Gastrocnemius medialis (tissue), 4 donors: ENCODE measurements at regions not wholly inside any gene's neighbourhood (a gene's known extent, or its start where the extent isn't known, plus 50 kb on each side); places are given as distances from the start of the nearest gene placed in this dataset.
A peak's percentile ranks its signal among the peaks of the same experiment; 100 is the strongest.

Source experiments
- ATAC-seq, 2 donors: fragments of 150-250 bp; one replicate each; pipeline ENCODE4 v1.9.1; 2016
- DNase-seq, 2 donors: peaks; one replicate each; pipeline ENCODE4 v3.0.0-alpha.2; 2019
- H3K27ac ChIP-seq, 4 donors: fragments of 200-600 bp; sonication (generic); 1 replicate in 1 of 4; 2 replicates in 3 of 4; pipeline ENCODE4 v1.5.1; 2016 to 2018; ENCODE audit warnings: mild to moderate bottlenecking in 2 of 4, moderate library complexity in 1 of 4
- H3K27me3 ChIP-seq, 3 donors: fragments of 200-600 bp; sonication (generic) in 2 of 3; 1 replicate in 1 of 3; 2 replicates in 2 of 3; pipeline versions ENCODE4 v1.5.1 to v1.6.0; 2016 to 2019; ENCODE audit warnings: mild to moderate bottlenecking in 1 of 3, moderate library complexity in 1 of 3
- H3K36me3 ChIP-seq, 2 donors: fragments of 200-600 bp; sonication (generic) in 1 of 2; one replicate each; pipeline ENCODE4 v1.5.1; 2017 to 2018
- H3K4me1 ChIP-seq, 2 donors: fragments of 200-600 bp; sonication (generic) in 1 of 2; one replicate each; pipeline ENCODE4 v1.5.1; 2016 to 2017; ENCODE audit warnings: mild to moderate bottlenecking in 2 of 2
- H3K4me3 ChIP-seq, 4 donors: fragments of 200-600 bp; sonication (generic) in 3 of 4; 1 replicate in 1 of 4; 2 replicates in 3 of 4; pipeline ENCODE4 v1.5.1; 2016 to 2019; ENCODE audit warnings: mild to moderate bottlenecking in 2 of 4
- H3K9me3 ChIP-seq, 3 donors: fragments of 200-600 bp; sonication (generic) in 2 of 3; 1 replicate in 1 of 3; 2 replicates in 2 of 3; pipeline ENCODE4 v1.5.1; 2016 to 2019
- POLR2A ChIP-seq, 2 donors: fragments of 450-650 bp; IDR thresholded peaks; one replicate each; pipeline ENCODE4 v1.6.1; 2017; ENCODE audit warnings: antibody characterized with exemption in 2 of 2, mild to moderate bottlenecking in 2 of 2, moderate library complexity in 2 of 2
- in situ Hi-C, 4 donors: fragments of 200-750 bp; cut with MboI; loops; one replicate each; pipeline versions ENCODE4 v1.15.0 to v1.8.0; 2017; ENCODE audit warnings: low sequenced_read_pairs in 4 of 4
- intact Hi-C: fragments of 100-400 bp; cut with DNase I; formaldehyde crosslinking; loops from one replicate; pipeline ENCODE4 v1.15.1; 2023; ENCODE audit warnings: low total_unique reads
- TF ChIP-seq, protein P1 (sequence below), 5 experiments: fragments of 450-650 bp in 3 of 5; fragments of 200-600 bp in 2 of 5; sonication (generic) in 2 of 5; IDR thresholded peaks in 4 of 5; conservative IDR thresholded peaks in 1 of 5; 1 replicate in 4 of 5; 2 replicates in 1 of 5; pipeline ENCODE4 v1.5.1; 2016 to 2019; ENCODE audit warnings: antibody characterized with exemption in 5 of 5, mild to moderate bottlenecking in 3 of 5, moderate library complexity in 3 of 5

DNA sequence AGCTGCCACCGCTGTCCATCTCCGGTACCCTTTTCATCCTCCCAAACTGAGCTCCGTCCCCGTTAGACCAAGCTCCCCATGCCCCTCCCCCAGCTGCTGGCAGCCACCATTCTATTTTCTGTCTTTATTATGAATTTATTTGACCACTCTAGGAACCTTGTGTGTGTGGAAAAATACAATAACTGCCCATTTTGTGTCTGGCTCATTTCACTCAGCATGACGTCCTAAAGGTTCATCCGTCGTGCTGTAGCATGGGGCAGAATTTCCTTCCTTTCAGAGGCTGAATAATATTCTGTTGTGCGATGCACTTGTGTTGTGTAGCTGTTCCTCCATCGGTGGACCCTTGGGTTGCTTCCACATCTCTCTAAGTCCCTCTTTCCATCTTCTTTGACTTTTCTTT is 263.1 kb downstream of the SEC14L1 start:
- no peak for DNase-seq
- no peak for ATAC-seq
- no peaks in the 10 kb centered on the region for H3K9me3 ChIP-seq
- peak overlapping the region in 2 of 4 donors; percentile 38 to 46 for H3K27ac ChIP-seq
- peaks cover 24 to 55% of the 10 kb centered on the region in 2 donors for H3K4me1 ChIP-seq
- H3K27me3 ChIP-seq = no peaks in the 10 kb centered on the region
- no peak for TF ChIP-seq POLR2A (IDR thresholded peaks at IDR 0.05)
- TF ChIP-seq, protein P1, sequence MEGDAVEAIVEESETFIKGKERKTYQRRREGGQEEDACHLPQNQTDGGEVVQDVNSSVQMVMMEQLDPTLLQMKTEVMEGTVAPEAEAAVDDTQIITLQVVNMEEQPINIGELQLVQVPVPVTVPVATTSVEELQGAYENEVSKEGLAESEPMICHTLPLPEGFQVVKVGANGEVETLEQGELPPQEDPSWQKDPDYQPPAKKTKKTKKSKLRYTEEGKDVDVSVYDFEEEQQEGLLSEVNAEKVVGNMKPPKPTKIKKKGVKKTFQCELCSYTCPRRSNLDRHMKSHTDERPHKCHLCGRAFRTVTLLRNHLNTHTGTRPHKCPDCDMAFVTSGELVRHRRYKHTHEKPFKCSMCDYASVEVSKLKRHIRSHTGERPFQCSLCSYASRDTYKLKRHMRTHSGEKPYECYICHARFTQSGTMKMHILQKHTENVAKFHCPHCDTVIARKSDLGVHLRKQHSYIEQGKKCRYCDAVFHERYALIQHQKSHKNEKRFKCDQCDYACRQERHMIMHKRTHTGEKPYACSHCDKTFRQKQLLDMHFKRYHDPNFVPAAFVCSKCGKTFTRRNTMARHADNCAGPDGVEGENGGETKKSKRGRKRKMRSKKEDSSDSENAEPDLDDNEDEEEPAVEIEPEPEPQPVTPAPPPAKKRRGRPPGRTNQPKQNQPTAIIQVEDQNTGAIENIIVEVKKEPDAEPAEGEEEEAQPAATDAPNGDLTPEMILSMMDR (IDR thresholded peaks at IDR 0.05 in 4 of 5, conservative IDR thresholded peaks at IDR 0.05 in 1 of 5) = no peak
- intact Hi-C loops = no loop called here
- no peak overlapping the region for H3K4me3 ChIP-seq
- in situ Hi-C loops = no loop called here
- peaks cover 0 to 9% of the 10 kb centered on the region in 2 donors for H3K36me3 ChIP-seq

DNA sequence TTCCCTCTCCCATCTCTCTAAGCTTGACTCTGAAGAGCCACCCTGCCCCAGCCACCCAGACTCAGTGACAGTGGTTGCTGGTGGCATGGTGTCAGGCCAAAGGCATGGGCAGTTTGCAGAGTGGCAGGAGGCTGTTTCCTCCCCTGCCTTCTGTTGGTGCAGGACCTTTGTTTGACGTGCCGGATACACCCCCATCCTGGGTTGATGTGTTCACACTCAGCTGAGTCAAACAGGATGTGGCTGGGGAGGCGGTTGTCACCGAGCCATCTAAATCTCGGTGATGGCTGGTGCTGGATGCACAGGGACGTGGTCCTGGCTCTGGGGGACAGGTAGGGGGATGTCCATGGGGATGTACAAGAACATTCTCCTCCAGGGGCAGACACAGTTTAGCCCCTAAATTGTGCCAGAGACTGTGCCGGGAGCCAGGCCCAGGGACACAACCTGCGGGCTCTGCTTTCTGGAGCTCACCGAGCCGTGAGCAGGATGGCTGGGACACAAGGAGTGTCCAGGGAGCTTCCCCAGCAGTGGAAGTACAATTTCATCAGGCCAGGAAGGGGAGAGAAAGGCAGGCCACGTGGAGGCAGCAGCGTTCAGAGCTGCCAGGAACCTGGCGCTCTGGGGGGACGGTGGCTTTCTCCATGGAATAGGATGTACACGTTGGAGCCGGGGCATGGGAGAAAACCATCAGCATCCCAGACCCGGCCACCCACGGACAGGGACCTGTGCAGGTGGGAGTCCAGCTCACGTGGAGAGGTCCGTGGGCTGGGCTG is 264.2 kb downstream of the SEC14L1 start:
- ATAC-seq (peak in 1 of 2 donors; percentile 42), DNase-seq (no peak)
- in situ Hi-C loops (no loop called here), intact Hi-C loops (no loop called here)
- H3K9me3 ChIP-seq = no peaks in the 10 kb centered on the region
- peaks cover 0 to 9% of the 10 kb centered on the region in 2 donors for H3K36me3 ChIP-seq
- H3K4me1 ChIP-seq = peaks cover 28 to 56% of the 10 kb centered on the region in 2 donors
- no peaks in the 10 kb centered on the region for H3K27me3 ChIP-seq
- TF ChIP-seq POLR2A (IDR thresholded peaks at IDR 0.05) = no peak
- TF ChIP-seq, protein P1 (IDR thresholded peaks at IDR 0.05 in 4 of 5, conservative IDR thresholded peaks at IDR 0.05 in 1 of 5) = no peak
- peak overlapping the region; percentile 34 to 63 (median 52) for H3K27ac ChIP-seq
- H3K4me3 ChIP-seq = no peak overlapping the region

DNA sequence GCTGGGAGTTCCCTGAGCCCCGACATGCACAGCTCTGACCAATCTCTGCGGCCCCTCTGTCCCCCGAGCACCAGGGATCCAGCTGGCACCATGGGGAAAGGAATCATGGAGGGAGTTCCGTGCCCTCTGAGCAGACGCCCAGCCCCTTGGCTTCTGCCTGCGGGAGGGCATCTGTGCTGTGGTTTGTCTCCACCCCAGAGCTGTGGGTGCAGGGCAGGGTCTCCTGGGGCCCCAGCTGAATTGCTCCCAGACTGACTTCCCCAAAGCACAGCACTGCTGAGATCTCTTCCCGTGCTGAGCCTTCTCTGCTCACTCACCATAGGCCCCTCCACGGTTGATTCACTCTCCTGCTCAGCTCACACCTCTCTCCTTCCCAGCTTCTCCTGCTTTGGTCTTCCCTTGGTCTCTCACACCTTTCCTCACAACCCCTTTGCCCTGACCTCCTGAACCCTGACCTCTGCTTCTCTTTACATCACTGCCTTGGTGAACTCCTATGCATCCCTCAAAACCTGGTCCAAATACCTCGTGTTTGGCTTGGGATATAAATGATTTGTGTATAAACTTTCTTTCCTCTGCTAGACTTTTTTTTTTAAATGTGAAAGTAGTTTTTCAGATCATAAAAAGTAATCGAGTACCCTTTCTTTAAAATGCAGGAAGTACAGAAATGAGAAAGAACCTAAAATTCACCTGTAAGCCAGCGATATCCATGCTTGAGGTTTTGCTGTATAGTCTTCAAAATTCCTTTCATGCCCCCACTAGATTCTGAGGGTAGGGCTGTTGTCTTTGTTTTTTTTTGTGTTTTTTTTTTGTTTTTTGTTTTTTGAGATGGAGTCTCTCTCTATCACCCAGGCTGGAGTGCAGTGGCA is 265.3 kb downstream of the SEC14L1 start:
- no peaks in the 10 kb centered on the region for H3K27me3 ChIP-seq
- ATAC-seq (no peak), DNase-seq (no peak)
- H3K4me3 ChIP-seq = no peak overlapping the region
- intact Hi-C loops (no loop called here), in situ Hi-C loops (no loop called here)
- H3K9me3 ChIP-seq = no peaks in the 10 kb centered on the region
- TF ChIP-seq, protein P1 (IDR thresholded peaks at IDR 0.05 in 4 of 5, conservative IDR thresholded peaks at IDR 0.05 in 1 of 5) = no peak
- no peak for TF ChIP-seq POLR2A (IDR thresholded peaks at IDR 0.05)
- H3K4me1 ChIP-seq = peaks cover 26 to 55% of the 10 kb centered on the region in 2 donors
- peaks cover 0 to 9% of the 10 kb centered on the region in 2 donors for H3K36me3 ChIP-seq
- H3K27ac ChIP-seq = peak overlapping the region in 2 of 4 donors; percentile 46 to 63

DNA sequence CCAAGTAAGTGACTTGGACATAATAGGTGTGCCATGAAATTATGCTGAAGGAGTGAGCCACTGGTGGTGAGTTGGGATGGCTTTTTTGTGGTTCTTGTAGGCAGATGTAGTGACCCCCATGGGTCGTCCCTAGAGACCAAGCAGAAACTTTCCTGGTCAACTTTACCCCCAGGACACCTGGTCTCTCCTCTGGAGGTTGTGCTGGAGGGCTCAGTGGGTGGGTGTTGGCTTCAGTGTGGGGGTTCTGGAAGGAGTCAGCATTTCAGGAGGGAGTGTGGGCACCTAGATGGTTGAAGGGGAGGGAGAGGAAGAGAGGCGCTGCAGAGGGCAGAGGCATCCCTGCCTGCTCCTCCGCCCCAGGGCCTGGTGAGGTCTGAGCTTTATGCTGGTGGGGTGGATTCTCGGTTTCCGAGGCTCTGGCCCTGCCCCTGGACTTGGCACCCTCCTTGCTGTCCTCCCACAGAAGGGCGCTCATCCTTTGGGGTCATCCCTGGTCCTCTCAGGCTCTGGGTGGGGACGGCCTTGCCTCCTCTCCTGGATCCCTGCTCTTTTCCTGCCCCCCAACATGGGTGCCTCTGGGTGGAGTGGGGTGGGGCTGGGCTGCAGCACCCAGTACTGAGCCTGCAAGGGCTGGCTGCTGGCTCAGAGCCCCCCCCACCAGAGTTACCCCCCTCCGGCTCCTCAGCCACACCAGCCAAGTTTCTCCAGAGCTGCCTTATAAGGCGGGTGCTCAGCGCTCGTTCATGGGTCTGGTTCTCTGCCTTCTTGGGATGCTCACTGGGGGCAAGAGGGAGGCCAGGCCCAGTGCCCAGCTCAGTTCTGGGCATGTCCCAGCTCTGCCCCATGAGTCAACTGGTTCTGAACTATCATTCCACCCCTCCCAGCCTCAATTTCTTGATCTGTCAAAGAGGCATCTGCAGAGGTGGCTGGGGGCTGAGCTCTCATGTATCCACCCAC is 266.8 kb downstream of the SEC14L1 start:
- intact Hi-C loops = no loop called here
- Histone ChIP-seq H3K4me3 (no peak overlapping the region), H3K27ac (peak overlapping the region; percentile 3 to 80 (median 64)), H3K36me3 (peaks cover 0 to 3% of the 10 kb centered on the region in 2 donors), H3K4me1 (peaks cover 30 to 69% of the 10 kb centered on the region in 2 donors), H3K27me3 (no peaks in the 10 kb centered on the region), H3K9me3 (no peaks in the 10 kb centered on the region)
- in situ Hi-C loops = no loop called here
- TF ChIP-seq, protein P1 (IDR thresholded peaks at IDR 0.05 in 4 of 5, conservative IDR thresholded peaks at IDR 0.05 in 1 of 5) = no peak
- no peak for TF ChIP-seq POLR2A (IDR thresholded peaks at IDR 0.05)
- no peak for ATAC-seq
- DNase-seq = no peak
